GM12865 (cell line): ENCODE measurements at regions not wholly inside any gene's neighbourhood (a gene's known extent, or its start where the extent isn't known, plus 50 kb on each side); places are given as distances from the start of the nearest gene placed in this dataset.

ENCODE experiments used
- DNase-seq: peaks from one replicate; pipeline ENCODE4 v3.0.0; 2010; ENCODE audit warnings: low read depth
- H3K4me3 ChIP-seq: 2 replicates; pipeline ENCODE4 v1.5.1; 2011; ENCODE audit warnings: mild to moderate bottlenecking, low read depth, low read length, control low read depth
- TF ChIP-seq, protein P1 (sequence below): IDR thresholded peaks from 2 replicates; pipeline ENCODE4 v1.5.1; 2011; ENCODE audit warnings: low read length, control low read depth, low read depth, inconsistent platforms; ENCODE audit not compliant: insufficient read depth; ENCODE audit errors: missing control alignments

DNA sequence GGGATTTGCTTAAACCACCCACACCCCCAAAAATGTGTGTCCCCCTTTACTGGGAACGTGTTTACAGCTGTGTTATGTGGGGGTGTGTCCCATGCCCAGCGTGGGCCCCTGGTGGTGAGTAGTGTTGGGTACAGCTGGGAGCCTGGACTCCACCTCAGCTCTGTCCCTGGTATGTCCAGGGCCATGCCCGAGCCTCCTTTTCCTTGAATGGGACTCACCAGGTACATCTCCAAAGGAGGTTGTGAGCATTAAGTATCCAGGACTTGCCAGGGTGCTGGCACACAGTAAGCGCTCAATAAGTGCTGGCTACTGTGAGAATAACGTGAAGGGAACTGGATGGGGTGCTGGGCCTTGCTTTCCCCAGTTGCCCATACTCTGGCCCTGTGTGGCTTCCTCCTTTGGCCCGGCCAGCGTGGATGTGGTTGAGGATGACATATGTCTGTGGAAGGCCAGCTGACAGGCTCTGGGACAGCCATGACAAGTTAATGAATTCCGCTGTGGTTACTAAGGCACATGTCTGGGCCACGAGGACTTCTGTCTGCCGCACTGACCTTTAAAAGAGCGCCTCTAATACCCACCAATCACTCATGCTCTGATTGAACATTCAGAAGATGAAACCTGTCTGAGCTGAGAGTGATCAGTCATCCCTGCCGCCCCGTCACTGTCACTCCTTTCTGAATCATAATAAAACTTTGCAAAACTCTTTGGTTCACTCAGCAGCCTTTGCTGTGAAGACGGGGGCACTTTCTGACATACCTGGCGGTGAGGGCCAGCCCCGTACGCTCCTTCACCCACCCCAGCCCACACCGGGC, 74.7 kb downstream of the DIO3 start:
- TF ChIP-seq, protein P1, sequence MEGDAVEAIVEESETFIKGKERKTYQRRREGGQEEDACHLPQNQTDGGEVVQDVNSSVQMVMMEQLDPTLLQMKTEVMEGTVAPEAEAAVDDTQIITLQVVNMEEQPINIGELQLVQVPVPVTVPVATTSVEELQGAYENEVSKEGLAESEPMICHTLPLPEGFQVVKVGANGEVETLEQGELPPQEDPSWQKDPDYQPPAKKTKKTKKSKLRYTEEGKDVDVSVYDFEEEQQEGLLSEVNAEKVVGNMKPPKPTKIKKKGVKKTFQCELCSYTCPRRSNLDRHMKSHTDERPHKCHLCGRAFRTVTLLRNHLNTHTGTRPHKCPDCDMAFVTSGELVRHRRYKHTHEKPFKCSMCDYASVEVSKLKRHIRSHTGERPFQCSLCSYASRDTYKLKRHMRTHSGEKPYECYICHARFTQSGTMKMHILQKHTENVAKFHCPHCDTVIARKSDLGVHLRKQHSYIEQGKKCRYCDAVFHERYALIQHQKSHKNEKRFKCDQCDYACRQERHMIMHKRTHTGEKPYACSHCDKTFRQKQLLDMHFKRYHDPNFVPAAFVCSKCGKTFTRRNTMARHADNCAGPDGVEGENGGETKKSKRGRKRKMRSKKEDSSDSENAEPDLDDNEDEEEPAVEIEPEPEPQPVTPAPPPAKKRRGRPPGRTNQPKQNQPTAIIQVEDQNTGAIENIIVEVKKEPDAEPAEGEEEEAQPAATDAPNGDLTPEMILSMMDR, result no peak
- DNase-seq, result peak; percentile 31
- no peak overlapping the region for H3K4me3 ChIP-seq

DNA sequence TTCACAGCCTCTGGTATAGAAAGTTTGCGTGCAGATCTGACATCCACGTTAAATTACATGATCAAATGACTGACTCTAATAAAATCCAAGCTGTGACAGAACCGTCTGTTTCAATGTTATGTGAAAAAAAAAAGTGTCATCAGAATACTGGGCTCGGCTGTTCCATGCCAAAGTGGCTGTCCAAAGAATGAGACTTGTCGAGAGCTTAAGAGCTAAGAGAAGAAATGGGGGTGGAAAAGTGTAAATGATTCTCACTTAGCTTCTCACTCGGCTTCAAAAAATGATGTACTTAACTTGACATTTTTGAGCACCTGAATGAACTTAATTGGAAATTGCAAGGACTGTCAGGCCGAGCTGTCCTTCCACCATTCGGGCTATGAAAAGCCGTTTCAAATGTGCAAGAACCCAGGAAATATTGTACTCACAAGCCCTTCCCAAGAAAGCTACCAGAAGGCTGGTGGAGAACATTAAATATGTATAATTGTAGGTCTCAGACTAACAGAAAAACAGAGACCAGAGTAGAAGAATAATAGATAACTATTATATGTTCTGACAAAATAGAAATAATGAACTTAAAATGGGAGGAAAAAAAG, 78.0 kb downstream of the DIO3 start:
- TF ChIP-seq, protein P1, result no peak
- no peak for DNase-seq
- no peak overlapping the region for H3K4me3 ChIP-seq

DNA sequence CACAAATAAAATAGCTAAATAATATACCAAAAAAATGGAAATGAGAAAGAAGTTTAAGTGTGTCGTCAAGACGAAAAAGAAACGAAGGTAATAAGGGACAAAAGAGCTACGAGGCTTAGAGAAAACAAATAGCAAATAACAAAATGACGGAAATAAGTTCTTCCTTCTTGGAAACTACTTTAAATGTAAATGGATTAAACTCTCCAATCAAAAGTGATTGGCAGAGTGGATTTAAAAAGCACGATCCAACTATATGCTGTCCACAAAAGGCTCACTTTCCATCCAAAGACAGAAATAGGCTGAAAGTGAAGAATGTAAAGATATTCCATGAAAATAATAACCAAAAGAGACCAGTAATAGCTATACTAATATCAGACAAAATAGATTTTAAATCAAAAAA, 82.4 kb downstream of the DIO3 start:
- DNase-seq, result no peak
- TF ChIP-seq, protein P1, result no peak
- no peak overlapping the region for H3K4me3 ChIP-seq

DNA sequence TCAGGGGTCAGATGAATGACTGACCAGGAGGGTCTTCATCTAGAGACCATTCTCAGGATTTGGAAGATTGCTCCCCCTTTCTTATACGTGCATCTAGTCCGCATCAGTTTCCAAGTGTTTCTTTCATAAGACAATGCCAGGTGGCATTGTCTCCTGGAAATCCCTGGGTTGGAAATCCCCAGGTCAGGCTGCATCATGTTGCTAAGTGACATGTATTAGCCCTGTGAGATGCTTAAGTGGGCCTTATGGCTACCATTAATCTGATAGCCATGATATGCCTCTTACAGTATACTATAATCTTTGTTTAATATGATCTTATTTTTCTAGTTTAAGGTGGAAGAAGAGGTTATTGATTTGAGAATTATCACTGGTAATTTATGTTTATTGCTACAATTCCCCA, 92.8 kb downstream of the DIO3 start:
- DNase-seq, result no peak
- TF ChIP-seq, protein P1, result no peak
- H3K4me3 ChIP-seq, result no peak overlapping the region

DNA sequence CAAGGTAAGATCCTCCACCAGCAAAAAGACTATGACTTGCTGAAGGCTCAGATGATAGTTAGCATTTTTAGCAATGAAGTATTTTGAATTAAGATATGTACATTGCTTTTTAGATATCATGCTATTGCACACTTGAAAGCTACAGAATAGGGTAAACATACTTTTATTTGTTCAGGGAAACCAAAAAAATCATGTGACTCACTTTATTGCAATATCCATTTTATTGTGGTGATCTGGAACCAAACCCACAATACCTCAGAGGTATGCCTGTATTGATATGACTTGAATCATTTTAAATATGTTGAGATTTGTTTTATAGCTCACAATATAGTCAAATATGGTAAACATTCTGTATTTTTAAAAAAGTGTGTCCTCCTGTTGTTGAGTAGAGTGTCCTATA, 96.1 kb downstream of the DIO3 start:
- no peak overlapping the region for H3K4me3 ChIP-seq
- TF ChIP-seq, protein P1, result no peak
- DNase-seq, result no peak

DNA sequence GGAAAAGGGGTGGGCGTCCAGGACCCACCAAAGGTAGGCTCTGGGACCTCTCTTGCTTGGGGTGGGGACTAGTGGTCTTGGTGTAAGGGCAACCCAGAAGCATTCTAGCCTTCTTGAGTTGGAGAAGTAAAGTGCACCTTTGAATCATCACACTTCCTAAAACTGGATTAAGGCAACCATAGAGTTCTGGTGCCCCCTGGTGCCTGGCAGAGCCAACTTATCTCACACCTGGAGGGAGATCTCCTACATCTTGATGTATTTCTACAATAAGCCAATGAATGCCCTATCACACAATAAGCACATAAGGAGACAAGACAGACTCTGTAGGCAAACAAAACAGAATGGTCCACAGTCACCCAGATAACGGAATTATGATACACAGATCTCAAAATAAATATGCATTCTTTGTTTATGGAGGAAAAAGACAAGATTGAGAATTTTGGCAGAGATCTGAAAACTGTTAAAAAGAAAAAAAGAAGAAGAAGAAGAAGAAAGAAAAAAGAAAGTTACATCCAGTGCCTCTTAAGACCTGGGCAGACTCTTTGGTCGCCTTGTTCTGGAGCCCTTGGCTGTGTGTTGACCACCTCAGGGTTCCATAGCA, 95.9 kb upstream of the PPP2R5C start:
- no peak overlapping the region for H3K4me3 ChIP-seq
- peak; percentile 64 for DNase-seq
- TF ChIP-seq, protein P1, result peak; percentile 47
